HG02678 (cell line): ENCODE measurements at regions not wholly inside any gene's neighbourhood (a gene's known extent, or its start where the extent isn't known, plus 50 kb on each side); places are given as distances from the start of the nearest gene placed in this dataset.

Experiments used
- ATAC-seq: cut with Tn5 transposase; IDR thresholded peaks from one replicate; pipeline ENCODE4 v1.9.1; 2021; ENCODE audit warnings: mild to moderate bottlenecking, moderate library complexity; ENCODE audit not compliant: unreplicated experiment

GRCh38 chr11:45481026-45481425 lies 184.4 kb downstream of the CHST1 start:
- ATAC-seq: no peak

- ATAC-seq: no peak
These were observed 187.8 kb downstream of the CHST1 start for GRCh38 chr11:45477588-45477987.

GRCh38 chr11:45476126-45476525 lies 189.3 kb downstream of the CHST1 start:
- no peak for ATAC-seq

GRCh38 chr11:45475173-45475572 lies 189.0 kb upstream of the SYT13 start:
- no peak for ATAC-seq

- no peak for ATAC-seq
These were observed 187.3 kb upstream of the SYT13 start for GRCh38 chr11:45473341-45473895.

- ATAC-seq: no peak
These were observed 186.7 kb upstream of the SYT13 start for GRCh38 chr11:45472716-45473317.

DNA sequence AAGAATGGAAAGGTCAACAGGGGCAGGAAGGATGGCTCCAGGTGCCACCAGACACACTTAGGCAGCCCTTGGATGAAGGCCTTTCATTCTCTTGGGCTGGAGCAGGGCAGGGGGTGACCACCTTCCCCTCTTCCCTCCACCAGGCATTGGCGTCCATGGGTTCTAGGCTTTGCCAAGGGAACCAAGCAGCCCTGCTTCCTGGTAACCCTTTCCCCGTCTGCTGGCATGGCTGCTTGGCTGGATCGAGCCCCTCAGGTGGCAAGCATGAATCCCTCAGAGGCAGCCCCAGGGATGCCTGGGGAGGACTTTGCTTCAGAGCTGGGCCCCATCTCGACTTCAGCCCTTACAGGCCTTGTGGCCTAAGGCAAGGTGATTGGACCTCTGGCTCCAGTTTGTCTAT lies 185.1 kb upstream of the SYT13 start:
- ATAC-seq: no peak

DNA sequence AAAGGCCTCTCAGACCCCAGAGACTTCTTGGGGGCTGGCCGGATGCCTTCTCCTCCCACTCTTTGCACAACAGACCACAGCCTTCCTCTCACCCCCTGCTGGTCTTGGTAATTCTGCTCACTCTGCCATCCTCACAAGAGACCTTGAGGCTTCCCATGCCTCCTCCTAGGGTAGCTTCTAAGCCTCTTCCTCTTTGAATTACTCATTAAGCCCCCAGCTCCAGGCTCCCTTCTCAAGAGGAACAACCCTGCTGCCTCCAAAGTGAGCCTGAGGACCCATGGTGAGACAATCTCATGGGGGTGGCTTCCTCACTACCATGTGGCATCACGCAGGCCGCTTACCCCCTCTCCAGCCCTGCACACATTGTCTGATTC lies 184.6 kb upstream of the SYT13 start:
- no peak for ATAC-seq

DNA sequence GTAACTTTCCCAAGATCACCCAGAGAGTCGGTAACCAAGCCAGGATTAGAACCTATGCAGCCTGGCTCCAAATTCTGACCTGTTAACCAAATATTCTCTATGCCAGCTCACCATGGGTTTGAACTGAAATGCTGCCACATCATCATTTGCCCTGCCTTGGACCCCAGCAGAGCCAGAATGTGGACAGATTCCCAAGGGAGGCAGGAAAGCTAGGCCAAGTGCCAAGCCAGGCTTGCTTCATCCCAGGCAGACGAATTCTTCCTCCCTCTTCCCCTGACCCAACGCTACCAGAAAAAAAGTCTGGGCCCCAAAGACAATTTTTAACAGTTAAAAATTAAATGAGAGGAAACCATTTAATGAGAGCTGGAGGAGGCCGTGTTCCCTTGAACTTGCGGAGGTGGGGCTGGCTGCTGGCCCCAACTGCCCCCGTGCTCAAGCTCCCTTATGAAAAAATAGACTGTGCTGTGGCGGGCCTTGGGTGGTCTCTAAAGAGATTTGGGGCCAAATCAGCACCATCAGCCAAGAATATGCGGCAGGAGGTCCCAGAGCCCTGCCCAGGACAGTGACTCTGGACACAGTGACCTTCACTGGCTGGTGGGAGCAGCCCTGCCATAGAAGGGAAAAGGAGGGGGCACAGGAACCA lies 184.1 kb upstream of the SYT13 start:
- ATAC-seq: no peak

DNA sequence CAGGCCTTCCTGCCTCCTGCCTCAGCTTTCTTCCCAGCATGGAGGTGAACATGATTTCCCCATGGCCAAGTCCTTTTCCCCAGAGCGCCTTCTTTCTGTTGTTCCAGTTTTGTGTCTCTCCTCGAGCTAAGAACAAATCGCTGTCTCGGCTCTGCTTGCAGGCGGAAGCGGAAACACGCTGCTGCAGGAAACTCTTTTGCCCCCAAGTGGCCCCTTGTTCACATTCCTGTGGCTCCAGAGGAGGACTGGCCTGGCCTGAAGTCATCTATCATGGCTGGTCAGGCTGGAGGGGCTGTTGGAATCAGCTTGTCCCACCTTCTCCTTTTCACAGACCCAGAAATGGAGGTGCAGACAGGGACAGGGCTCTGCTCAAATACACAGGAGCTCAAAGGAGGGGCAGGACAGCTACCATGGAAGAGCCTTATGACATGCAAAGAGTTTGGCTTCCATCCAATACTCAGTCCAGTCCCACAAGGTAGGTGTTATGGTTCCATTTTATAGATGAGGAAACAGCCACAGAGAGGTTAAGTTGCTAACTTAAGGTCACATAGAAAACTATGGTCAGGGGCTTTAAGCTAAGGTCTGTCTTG lies 182.2 kb upstream of the SYT13 start:
- no peak for ATAC-seq

GRCh38 chr11:45463541-45463940 lies 177.4 kb upstream of the SYT13 start:
- no peak for ATAC-seq

- ATAC-seq: no peak
These were observed 175.4 kb upstream of the SYT13 start for GRCh38 chr11:45461514-45461913.

GRCh38 chr11:45459491-45459890 lies 173.3 kb upstream of the SYT13 start:
- ATAC-seq: no peak

DNA sequence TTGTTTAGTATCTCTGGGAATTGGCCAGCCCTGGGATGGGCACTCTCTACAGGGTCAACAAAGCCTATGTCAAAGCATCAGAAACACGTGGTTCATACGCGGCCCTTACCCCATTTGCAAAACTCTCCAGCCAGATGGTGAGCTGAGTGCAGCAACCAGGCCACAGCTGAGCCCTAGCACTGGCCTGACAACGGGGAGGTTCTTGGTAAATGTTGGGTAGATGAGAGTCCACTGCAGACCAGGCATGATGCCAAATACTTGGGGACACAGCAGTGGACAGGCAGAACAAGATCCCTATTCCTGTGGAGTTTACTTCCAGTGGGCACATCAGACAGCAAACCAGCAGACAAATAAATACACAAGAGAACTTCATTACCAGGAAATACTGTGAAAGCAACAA lies 172.1 kb upstream of the SYT13 start:
- ATAC-seq: no peak

DNA sequence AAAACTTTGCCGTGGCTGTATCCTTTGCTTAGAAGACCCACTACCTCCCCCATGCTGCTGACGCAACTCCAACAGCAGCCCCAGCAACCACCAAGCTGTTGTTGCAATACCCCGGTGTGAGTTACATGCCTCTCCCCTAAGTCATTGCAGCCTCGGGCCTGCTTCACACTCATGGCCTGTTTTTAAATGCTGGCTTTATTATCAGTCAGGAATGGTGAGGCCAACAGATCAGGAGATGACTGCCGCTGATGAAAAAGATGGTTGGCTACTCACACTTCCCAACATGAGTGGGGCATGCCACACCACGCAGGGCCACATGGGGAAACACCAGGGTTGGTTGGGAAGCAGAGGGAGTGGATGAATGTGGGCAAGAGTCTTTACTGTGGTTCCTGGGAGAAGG lies 171.5 kb upstream of the SYT13 start:
- no peak for ATAC-seq

DNA sequence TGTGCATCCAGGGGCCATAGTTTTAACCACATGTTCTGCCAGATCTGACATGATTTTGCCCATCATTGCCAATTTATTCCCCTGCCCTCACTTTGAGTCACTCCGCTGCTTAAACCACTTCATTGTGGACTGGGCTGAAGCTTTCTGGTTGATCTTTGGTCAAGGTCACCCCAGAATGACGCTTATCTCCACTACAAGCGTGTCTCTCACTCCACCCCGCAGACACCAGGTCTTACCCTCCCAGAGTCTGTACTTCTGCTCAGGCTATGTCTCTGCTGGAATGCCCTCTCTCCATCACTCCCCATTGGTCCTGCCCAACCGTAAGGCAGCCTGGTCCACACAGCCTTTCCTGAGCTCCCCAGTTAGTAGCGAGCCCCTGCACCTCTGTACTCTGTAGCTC lies 170.5 kb upstream of the SYT13 start:
- no peak for ATAC-seq

DNA sequence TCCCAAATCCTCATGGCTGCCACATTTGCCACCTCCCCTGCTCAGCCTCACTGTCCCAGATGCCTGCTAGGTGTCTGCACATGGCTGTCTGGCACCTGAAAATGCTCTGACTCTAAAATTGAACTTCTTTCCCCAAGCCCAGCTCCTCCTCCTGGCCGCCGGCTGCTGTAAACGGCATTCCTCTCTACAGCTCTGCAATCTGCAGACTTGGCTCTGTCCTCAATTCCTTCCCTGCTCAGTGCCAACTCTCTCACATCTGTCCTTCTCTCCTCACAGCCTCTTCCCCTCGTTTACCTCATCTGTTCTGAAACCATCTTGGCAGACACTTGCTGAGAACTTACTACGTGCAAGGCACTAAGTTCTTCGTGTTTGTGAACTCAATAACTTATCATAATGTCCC lies 169.4 kb upstream of the SYT13 start:
- no peak for ATAC-seq

DNA sequence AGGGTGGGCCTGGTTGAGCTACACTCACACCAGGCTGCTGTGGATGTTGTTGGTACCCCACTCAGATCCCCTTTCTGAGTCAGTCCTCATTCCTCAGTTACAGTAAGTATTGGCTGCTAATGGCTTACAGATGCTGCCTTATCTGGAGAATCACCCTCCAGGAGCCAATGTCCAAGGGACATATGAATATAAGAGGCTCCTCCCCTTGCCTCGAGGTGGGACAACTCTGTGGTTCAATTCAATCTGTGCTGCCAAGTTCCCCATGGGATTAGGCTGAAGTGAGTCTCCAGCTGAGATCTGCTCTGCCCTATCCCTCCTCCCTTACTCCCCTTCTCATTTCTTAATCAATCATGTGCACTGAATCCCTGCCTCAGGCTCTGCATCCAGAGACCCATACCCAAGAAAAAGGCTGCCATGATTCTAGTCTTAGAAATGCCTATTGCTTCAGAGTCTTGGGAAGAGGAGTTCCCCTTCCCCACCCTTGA lies 168.8 kb upstream of the SYT13 start:
- ATAC-seq: no peak

DNA sequence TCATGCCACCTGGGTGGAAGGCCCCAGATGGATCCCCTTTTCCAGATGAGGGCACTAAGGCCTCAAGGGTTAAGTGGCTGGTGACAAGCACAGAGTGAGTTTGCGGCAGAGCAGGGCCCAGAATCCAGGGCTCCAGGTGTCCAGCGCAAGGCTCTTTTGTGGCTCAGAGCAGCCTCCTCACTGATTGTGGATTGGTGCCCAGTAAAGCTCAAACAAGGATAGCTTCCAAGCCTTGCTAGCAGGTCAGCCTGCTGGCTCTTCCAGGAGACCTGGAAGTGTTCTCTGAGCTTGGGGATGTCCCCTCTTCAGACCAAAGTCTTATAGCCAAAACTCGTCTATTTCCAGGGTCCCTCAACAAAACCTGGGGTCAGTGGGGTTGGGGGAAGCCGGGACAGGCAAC lies 167.6 kb upstream of the SYT13 start:
- ATAC-seq: no peak

DNA sequence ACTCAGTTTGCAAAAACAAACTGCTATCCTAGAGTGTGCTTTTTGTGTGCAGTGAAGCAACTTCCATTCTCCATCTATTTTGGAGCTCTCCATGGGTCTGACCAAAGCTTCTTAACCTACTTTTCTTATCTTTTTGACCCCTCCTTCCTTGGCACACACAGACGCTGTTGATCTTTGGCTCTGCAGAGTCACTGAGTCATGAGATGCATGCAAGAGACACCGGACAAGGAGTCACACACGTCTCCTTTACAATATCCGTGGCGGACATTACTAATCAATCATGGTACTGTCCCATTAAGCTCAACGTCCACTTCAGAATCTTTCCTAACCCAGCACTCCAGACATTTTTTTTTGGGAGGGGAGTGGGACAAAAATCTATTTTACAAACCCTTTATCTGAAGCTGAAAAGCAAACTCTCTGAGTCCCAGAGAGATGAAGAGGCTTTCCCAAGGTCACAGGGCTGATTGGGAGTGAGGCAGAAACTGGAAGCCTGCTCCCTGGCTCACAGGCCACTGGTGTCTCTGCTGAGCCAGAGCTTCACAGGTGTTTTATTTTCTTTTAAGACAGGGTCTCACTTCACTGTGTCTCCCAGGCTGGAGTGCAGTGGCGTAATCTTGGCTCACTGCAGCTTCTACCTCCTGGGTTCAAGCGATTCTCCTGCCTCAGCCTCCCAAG lies 165.8 kb upstream of the SYT13 start:
- no peak for ATAC-seq

GRCh38 chr11:45450189-45450588 lies 164.0 kb upstream of the SYT13 start:
- no peak for ATAC-seq
